Fibroblast of lung (primary cell): ENCODE measurements at regions not wholly inside any gene's neighbourhood (a gene's known extent, or its start where the extent isn't known, plus 50 kb on each side); places are given as distances from the start of the nearest gene placed in this dataset.

Source experiments
- CTCF ChIP-seq, 2 donors: IDR thresholded peaks in 1 of 2; conservative IDR thresholded peaks in 1 of 2; 1 replicate in 1 of 2; 2 replicates in 1 of 2; pipeline ENCODE4 v1.5.1; 2011 to 2012; ENCODE audit warnings: low read length in 2 of 2, control low read depth in 1 of 2, inconsistent platforms in 1 of 2, low read depth in 1 of 2, mild to moderate bottlenecking in 1 of 2
- EZH2 ChIP-seq: IDR thresholded peaks from 2 replicates; pipeline ENCODE4 v1.5.1; 2012; ENCODE audit warnings: low read length, control low read depth, mild to moderate bottlenecking; ENCODE audit errors: missing control alignments

DNA sequence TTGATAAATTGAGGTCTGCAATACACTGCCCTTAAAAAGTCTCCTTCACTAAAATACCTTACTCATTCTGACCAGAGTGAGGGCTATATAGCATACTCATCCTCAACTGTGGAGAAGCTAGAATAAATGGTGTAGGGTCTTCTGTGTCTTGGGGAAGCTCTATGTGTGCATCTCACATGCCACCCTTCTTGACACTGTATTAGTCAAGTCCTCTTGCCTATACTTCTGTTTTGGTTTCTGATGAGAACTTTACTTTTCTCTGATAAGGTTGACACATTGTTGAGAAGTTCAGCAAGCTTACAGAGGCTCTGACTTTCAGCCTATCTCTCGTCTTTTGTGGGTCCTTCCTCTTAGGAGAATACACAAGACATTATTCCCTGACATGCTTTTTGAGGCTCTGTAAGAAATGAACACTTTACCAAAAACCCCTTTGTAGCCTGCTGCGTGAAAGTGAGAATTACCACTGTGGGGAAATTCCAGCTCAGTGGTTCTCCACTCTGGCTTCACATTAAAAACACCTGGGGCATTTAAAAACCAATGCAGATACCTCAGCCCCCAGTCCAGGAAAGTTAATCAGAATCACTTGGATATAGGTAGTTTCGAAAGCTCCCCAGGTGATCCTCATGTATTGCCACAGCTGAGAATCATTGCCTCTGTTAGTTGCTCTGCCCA, 372.1 kb upstream of the HS3ST5 start:
- TF ChIP-seq CTCF (conservative IDR thresholded peaks at IDR 0.05 in 1 of 2, IDR thresholded peaks at IDR 0.05 in 1 of 2; ENCODE audit: low read depth in 1 of 2, low read length in 2 of 2) (no peak), EZH2 (no peak)
